ENCODE measurements at regions not wholly inside any gene's neighbourhood (a gene's known extent, or its start where the extent isn't known, plus 50 kb on each side); places are given as distances from the start of the nearest gene placed in this dataset.

GRCh38 chr6:97765461-97765860, 482.4 kb upstream of the MMS22L start:
- TF ChIP-seq CTCF (conservative IDR thresholded peaks at IDR 0.05; ENCODE audit: low read depth, low read length) = no peak
- TF ChIP-seq EZH2 (IDR thresholded peaks at IDR 0.05; ENCODE audit: borderline replicate concordance, low read depth, low read length, poor library complexity, severe bottlenecking) = no peak
